K562 (cell line): ENCODE measurements at regions not wholly inside any gene's neighbourhood (a gene's known extent, or its start where the extent isn't known, plus 50 kb on each side); places are given as distances from the start of the nearest gene placed in this dataset.

Experiments
- CTCF ChIP-seq, 3 experiments: IDR thresholded peaks in 2 of 3; conservative IDR thresholded peaks in 1 of 3; 2 replicates each; pipeline ENCODE4 v1.5.1; 2011 to 2012; ENCODE audit warnings: low read length in 3 of 3, mild to moderate bottlenecking in 3 of 3, control low read depth in 2 of 3, improper control_type of control experiment in 1 of 3, inconsistent platforms in 1 of 3, low read depth in 1 of 3, mixed read lengths in 1 of 3, moderate library complexity in 1 of 3; ENCODE audit not compliant: insufficient read depth in 2 of 3
- HMGXB4 ChIP-seq: sonication (generic); formaldehyde crosslinking; IDR thresholded peaks from 2 replicates; pipeline ENCODE4 v1.8.1; 2023; ENCODE audit warnings: mild to moderate bottlenecking, missing genetic modification reagents
- NR2F6 ChIP-seq: fragments of 450-650 bp; formaldehyde crosslinking; IDR thresholded peaks from 2 replicates; pipeline ENCODE4 v1.4.0; 2020; ENCODE audit warnings: mild to moderate bottlenecking
- SMAD1 ChIP-seq: fragments of 150-350 bp; IDR thresholded peaks from 2 replicates; pipeline ENCODE4 v1.6.1; 2014; ENCODE audit warnings: low read length, low read depth; ENCODE audit not compliant: partially characterized antibody
- SMC3 ChIP-seq: conservative IDR thresholded peaks from 2 replicates; pipeline ENCODE4 v1.6.1; 2011; ENCODE audit warnings: low read depth, low read length, improper control_type of control experiment; ENCODE audit not compliant: insufficient read depth
- TSC22D4 ChIP-seq: fragments of 450-650 bp; IDR thresholded peaks from 2 replicates; pipeline ENCODE4 v1.6.1; 2016; ENCODE audit warnings: missing genetic modification characterization, missing biosample characterization, control low read depth
- YY1 ChIP-seq, 3 experiments: IDR thresholded peaks; 2 replicates each; pipeline ENCODE4 v1.6.1; 2011; ENCODE audit warnings: low read length in 2 of 3, mild to moderate bottlenecking in 2 of 3, moderate library complexity in 2 of 3, borderline replicate concordance in 1 of 3, control low read depth in 1 of 3, low read depth in 1 of 3; ENCODE audit not compliant: insufficient read depth in 3 of 3, insufficient replicate concordance in 2 of 3, control insufficient read depth in 1 of 3, insufficient read length in 1 of 3; ENCODE audit errors: extremely low read depth in 1 of 3
- ZNF507 ChIP-seq: conservative IDR thresholded peaks from 2 replicates; pipeline ENCODE4 v1.6.1; 2017; ENCODE audit warnings: missing genetic modification characterization, missing compliant biosample characterization
- ZNF586 ChIP-seq: fragments of 450-650 bp; formaldehyde crosslinking; conservative IDR thresholded peaks from 2 replicates; pipeline ENCODE4 v1.4.0; 2020; ENCODE audit warnings: mild to moderate bottlenecking, moderate library complexity

- TF ChIP-seq NR2F6 (no peak), CTCF (IDR thresholded peaks at IDR 0.05 in 2 of 3, conservative IDR thresholded peaks at IDR 0.05 in 1 of 3; ENCODE audit: insufficient read depth in 2 of 3, low read depth in 1 of 3, low read length in 3 of 3) (no peak), ZNF507 (tag) (no peak), TSC22D4 (tag) (no peak), YY1 (IDR thresholded peaks at IDR 0.05; ENCODE audit: borderline replicate concordance in 1 of 3, control insufficient read depth in 1 of 3, extremely low read depth in 1 of 3, insufficient read depth in 3 of 3, insufficient read length in 1 of 3, insufficient replicate concordance in 2 of 3, low read depth in 1 of 3, low read length in 2 of 3) (no peak), SMAD1 (no peak), SMC3 (no peak), HMGXB4 (no peak), ZNF586 (CRISPR knock-in tag) (no peak)
These were observed 53.7 kb upstream of the DPYSL4 start for GRCh38 chr10:132133005-132133404.
